IPS-18a (cell line): ENCODE measurements at regions not wholly inside any gene's neighbourhood (a gene's known extent, or its start where the extent isn't known, plus 50 kb on each side); places are given as distances from the start of the nearest gene placed in this dataset.

Experiments
- H3K27ac ChIP-seq: one replicate; pipeline ENCODE4 v1.5.1; 2013; ENCODE audit warnings: low read length
- H3K27me3 ChIP-seq: one replicate; pipeline ENCODE4 v1.6.1; 2013; ENCODE audit warnings: mild to moderate bottlenecking, low read length; ENCODE audit not compliant: control insufficient read depth, insufficient read depth
- H3K36me3 ChIP-seq: one replicate; pipeline ENCODE4 v1.6.1; 2013; ENCODE audit warnings: low read depth, low read length; ENCODE audit not compliant: control insufficient read depth
- H3K4me1 ChIP-seq: one replicate; pipeline ENCODE4 v1.6.1; 2013; ENCODE audit warnings: low read depth, low read length; ENCODE audit not compliant: control insufficient read depth
- H3K4me3 ChIP-seq: one replicate; pipeline ENCODE4 v1.5.1; 2013; ENCODE audit warnings: low read length
- H3K9ac ChIP-seq: one replicate; pipeline ENCODE4 v1.6.1; 2013; ENCODE audit warnings: mild to moderate bottlenecking, low read length, moderate library complexity
- H3K9me3 ChIP-seq: one replicate; pipeline ENCODE4 v1.6.1; 2013; ENCODE audit warnings: low read depth, low read length; ENCODE audit not compliant: control insufficient read depth

DNA sequence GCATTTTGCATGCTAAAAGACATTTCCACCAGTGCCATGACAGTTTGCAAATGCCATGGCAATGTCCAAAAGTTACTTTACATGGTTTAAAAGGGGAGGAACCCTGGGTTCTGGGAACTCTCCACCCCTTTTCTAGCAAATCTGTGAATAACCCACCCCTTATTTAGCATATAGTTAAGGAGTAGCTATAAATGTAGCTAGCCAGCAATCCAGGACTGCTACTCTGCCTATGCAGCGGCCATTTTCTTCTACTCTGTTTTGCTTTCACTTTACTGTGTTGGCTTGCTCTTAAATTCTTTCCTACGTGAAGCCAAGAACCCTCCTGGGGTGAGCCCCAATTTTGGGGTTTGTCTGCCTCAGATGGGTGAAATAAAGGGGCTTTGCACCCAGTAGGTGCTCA lies 141.0 kb downstream of the PTPN11 start:
- no peaks in the 10 kb centered on the region for H3K4me1 ChIP-seq
- H3K36me3 ChIP-seq = no peaks in the 10 kb centered on the region
- H3K27me3 ChIP-seq = no peaks in the 10 kb centered on the region
- H3K9me3 ChIP-seq = no peaks in the 10 kb centered on the region
- no peak overlapping the region for H3K4me3 ChIP-seq
- no peak overlapping the region for H3K9ac ChIP-seq
- no peak overlapping the region for H3K27ac ChIP-seq

DNA sequence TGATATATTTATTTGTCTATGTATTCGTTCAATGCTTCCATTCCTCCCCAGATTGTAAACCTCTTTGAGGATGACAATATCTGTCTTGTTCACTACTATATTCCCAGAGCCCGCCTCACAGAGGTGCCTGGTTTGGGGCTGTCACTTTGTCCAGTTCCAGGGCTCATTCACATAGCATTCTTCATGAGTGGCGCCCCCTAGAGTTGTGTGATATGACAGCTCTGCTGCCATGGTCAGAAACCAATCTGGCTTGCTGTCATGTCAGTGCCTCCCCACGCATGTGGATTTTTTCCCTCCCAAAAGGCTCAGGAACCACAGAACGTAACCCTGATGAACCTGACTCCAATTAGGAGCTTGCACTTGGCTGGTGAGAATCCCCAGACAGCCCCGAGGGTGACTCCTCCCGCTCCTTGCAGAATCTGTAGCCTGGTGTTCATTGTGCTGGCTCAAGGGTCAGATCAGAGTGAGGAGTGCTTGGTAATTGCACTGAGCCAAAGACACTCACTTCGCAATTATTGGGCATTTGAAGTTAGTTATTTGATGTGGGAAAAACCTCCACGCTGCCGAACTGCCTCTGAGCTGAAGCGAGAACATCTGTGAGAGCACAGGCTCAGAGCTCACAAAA lies 145.5 kb downstream of the PTPN11 start:
- H3K27me3 ChIP-seq = no peaks in the 10 kb centered on the region
- H3K4me3 ChIP-seq = no peak overlapping the region
- no peaks in the 10 kb centered on the region for H3K36me3 ChIP-seq
- no peak overlapping the region for H3K9ac ChIP-seq
- no peaks in the 10 kb centered on the region for H3K4me1 ChIP-seq
- H3K9me3 ChIP-seq = no peaks in the 10 kb centered on the region
- H3K27ac ChIP-seq = no peak overlapping the region

DNA sequence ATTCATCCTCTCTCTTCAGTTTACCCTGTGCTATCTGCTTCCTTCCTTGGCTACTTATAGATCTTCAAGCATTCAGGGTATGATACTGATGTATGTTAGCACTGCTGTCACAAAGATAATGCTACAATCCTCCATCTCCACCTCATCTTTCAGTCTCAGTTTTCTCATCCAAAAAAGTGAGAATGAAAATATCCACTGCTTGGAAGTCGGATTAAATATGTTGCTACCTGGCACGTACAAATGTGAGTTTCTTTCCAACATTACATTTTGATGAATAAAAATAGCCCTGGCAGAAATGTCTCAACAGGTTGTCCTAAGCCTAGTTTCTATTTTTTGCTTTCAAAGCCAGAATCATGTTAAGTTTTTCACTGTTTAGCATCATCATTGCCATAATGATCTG lies 149.9 kb downstream of the PTPN11 start:
- Histone ChIP-seq H3K4me1 (no peaks in the 10 kb centered on the region), H3K27me3 (peaks cover 11% of the 10 kb centered on the region), H3K36me3 (no peaks in the 10 kb centered on the region), H3K9me3 (no peaks in the 10 kb centered on the region), H3K9ac (no peak overlapping the region), H3K27ac (no peak overlapping the region), H3K4me3 (no peak overlapping the region)

DNA sequence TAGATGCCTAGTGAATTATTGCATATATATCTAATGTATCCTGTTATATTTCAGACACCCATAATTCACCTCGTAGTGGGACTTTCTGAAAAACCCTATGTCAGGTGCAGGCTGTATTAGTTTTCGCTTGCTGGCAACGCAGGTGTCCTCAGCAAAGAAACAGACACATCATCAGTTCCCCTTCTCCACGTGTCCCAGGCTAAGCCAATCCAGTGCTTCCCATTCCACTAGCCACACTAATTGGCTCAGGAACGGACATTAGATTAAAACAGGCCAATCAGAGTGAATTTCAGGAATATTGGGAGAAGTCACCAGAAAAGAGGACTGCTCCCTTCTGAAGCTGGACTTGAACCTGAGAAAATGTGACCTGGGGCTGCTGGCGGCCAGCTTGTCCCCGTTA lies 151.3 kb downstream of the PTPN11 start:
- H3K9ac ChIP-seq = no peak overlapping the region
- peaks cover 26% of the 10 kb centered on the region for H3K27me3 ChIP-seq

DNA sequence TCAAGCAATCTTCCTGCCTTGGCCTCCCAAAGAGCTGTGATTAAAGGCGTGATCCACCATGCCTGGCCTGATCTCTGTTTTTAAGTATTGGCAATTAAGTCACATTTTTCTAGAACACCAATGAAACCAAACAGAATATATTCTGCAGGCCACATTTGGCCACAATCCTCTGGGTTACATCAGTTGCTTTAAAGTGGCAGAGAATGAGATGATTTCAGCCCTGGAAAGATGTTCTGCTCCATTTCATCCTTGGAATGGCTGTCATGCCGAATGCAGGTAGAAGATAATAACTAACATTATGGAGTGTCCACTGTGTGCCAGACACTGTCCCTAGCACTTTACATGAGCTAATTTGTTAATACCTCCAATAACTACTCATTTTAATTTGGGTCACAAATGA lies 154.4 kb downstream of the PTPN11 start:
- Histone ChIP-seq H3K9ac (no peak overlapping the region), H3K4me3 (no peak overlapping the region), H3K27me3 (peaks cover 49% of the 10 kb centered on the region), H3K36me3 (no peaks in the 10 kb centered on the region), H3K9me3 (no peaks in the 10 kb centered on the region), H3K27ac (no peak overlapping the region), H3K4me1 (peaks cover 14% of the 10 kb centered on the region)

More for the DNA sequence above, 151.3 kb downstream of the PTPN11 start:
- H3K27ac ChIP-seq = no peak overlapping the region
- no peaks in the 10 kb centered on the region for H3K36me3 ChIP-seq
- H3K4me1 ChIP-seq = no peaks in the 10 kb centered on the region
- H3K4me3 ChIP-seq = no peak overlapping the region
- no peaks in the 10 kb centered on the region for H3K9me3 ChIP-seq

DNA sequence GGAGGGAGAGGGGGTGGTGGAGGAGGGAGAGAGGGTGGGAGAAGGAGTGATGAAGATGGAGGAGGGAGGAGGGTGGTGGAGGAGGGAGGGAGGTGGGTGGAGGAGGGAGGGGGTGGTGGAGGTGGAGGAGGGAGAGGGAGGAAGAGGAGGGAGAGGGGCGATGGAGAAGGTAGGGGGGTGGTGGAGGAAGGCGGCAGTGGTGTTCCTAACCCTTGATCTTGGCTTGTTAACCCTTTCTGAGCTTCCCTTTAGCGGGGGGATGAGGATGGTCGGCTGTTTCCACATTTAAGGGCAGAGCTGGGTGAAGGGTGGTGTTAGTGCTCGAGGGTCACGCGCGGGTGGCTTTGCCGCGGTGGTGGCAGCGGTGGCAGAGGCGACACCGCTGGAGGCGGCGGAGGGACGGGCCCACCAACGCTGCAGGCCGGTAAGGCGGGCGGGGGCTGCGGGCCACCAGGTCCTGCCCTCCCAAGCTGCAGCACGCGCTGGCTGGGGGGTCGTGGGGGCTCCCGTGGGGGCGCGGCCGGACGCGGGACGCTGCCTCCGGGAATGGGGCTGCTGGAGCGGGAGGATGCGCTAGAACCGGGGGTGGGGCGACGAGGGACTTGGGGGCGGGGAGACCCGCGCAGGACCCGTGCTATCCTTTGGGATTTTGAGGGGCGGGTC lies 156.3 kb downstream of the PTPN11 start:
- peaks cover 67% of the 10 kb centered on the region for H3K27me3 ChIP-seq
- H3K9me3 ChIP-seq = no peaks in the 10 kb centered on the region
- H3K36me3 ChIP-seq = no peaks in the 10 kb centered on the region
- peak overlapping the region; percentile 52 for H3K4me3 ChIP-seq
- H3K9ac ChIP-seq = no peak overlapping the region
- peaks cover 18% of the 10 kb centered on the region for H3K4me1 ChIP-seq
- no peak overlapping the region for H3K27ac ChIP-seq

DNA sequence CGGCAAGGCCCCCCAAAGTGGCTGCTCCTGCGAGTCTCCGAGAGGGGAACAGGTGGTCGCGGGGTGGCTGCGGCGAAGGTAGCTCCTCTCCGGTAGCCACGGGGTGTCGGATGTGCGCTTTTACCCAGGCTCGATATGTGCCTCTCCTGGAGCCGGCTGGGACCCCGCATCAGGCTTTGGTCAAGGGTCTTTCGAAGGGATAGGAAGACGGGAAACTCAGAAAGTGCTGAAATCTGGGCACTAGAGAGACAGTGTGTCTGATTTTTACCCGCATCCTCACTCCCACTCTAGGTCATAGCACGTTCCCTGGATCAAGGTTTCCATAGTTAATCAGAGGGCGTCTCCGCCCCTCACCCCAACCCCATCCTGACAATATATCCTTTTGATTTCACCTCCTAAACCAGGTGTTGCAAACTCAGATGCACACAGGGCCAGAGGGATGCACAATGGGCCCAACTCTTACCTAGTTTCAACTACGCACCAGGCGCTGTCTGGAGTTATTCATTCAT lies 156.9 kb downstream of the PTPN11 start:
- H3K9me3 ChIP-seq = no peaks in the 10 kb centered on the region

DNA sequence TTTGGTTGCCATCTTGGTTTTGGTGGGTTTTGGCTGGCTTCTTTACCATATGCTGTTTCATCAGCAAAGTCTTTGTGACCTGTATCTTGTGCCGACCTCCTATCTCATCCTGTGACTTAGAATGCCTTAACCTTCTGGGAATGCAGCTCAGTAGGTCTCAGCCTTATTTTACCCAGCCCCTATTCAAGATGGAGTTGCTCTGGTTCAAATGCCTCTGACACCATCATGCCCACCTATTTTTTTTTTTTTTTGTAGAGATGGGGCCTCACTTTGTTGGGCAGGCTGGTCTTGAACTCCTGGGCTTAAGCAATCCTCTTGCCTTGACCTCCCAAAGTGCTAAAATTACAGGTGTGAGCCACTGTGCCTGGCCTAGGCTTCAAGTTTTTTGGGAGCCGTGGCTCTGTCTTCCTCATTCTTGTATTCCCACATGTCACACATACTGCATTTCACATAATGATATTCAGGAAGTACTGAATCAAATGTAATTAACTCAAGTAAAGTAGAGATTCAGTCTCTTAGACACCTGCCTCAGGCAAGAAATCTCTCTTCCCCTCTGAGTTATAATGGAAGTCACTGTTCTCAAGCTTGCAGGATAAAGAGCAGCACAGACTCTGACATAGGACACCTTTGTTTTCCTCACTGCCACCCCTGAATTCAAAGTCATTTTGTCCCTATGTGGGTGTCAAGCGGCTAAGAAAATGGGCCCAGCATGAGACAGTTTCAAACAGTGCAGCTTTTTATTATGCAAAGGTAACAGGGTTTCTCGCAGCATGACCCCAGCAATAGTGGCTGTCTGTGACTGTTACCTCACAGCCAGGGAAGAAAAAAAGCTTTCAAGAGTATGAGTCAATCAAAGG lies 159.0 kb downstream of the PTPN11 start:
- Histone ChIP-seq H3K27me3 (peaks cover 86% of the 10 kb centered on the region), H3K9ac (no peak overlapping the region), H3K27ac (no peak overlapping the region), H3K36me3 (no peaks in the 10 kb centered on the region), H3K4me3 (no peak overlapping the region), H3K4me1 (peaks cover 18% of the 10 kb centered on the region), H3K9me3 (no peaks in the 10 kb centered on the region)

More for the DNA sequence above, 156.9 kb downstream of the PTPN11 start:
- Histone ChIP-seq H3K4me1 (peaks cover 18% of the 10 kb centered on the region), H3K27me3 (peaks cover 71% of the 10 kb centered on the region), H3K9ac (no peak overlapping the region), H3K36me3 (no peaks in the 10 kb centered on the region), H3K27ac (no peak overlapping the region), H3K4me3 (peak overlapping the region; percentile 52)

DNA sequence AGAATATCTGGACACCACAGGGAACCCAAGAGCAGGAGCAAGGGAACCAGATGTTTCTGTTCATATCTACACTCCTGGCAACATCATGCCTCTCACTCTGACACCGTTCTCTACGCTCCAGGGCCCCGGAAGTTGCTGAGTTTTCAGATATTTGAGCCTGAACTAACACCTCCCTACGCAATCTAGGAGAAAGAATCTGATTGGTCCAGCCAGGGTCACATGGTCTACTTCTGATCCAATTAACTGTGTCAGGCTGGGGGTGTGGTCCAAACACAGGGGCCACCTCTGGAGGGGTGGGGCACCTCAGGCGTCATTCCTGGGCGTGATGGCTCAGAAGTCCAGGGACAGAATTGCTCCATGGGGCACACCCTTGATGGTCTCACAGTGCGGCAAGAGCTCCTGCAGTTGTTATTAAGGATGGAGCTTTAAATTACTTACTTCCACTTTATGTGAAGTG lies 165.5 kb downstream of the PTPN11 start:
- Histone ChIP-seq H3K4me3 (no peak overlapping the region), H3K4me1 (peaks cover 4% of the 10 kb centered on the region), H3K27ac (no peak overlapping the region), H3K9ac (no peak overlapping the region), H3K9me3 (no peaks in the 10 kb centered on the region), H3K27me3 (peaks cover 90% of the 10 kb centered on the region), H3K36me3 (no peaks in the 10 kb centered on the region)

DNA sequence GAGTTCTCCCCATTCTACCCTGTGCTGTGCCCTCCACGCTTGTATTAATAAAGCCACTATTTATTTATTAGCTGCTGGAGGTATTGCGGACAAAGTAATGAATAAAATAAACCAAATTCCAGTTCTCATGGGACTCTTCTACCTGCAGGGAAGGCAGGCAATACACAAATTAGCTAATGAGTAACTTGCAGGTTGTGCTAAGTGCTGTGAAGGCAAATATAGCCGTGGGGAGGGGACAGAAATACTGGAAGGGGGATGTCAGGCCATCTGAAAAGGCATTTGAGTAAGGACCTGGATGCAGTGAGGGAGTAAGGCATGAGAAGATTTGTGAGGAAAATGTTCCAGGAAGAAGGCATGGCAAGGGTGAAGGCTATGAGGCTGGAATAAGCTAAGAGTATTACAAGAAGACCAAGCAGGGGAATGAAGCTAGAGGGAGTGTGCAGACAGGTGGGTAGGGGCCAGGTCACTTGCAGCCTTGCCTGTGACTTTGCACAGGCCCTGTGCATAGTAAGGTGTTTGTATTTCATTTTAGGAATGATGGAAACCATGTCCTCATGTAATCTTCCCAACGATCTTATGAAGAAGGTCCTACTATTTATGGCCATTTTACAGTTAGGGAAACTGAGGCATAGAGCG lies 167.5 kb downstream of the PTPN11 start:
- Histone ChIP-seq H3K27ac (no peak overlapping the region), H3K9me3 (no peaks in the 10 kb centered on the region), H3K4me3 (no peak overlapping the region), H3K27me3 (peaks cover 91% of the 10 kb centered on the region), H3K4me1 (peaks cover 4% of the 10 kb centered on the region), H3K36me3 (no peaks in the 10 kb centered on the region), H3K9ac (no peak overlapping the region)

DNA sequence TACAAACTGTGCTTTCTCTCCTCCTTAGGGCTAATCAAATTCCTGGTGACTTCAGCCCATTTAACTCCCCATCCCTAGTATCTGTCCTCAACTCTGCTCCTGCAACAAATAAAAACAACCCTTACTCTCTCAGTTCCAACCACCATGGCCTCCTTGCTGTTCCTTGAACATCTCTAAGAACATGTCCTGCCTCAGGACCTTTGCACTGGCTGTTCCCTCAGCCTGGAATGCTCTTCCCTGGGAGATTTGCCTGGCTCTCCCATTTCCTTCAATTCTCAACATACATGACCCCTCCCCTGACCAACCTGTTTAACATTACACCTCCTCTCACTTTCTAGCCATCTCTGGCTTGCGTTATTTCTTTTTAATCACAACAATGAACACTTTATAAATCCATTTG lies 170.5 kb downstream of the PTPN11 start:
- Histone ChIP-seq H3K27ac (no peak overlapping the region), H3K9ac (no peak overlapping the region), H3K4me3 (no peak overlapping the region), H3K9me3 (no peaks in the 10 kb centered on the region), H3K27me3 (peaks cover 98% of the 10 kb centered on the region), H3K36me3 (no peaks in the 10 kb centered on the region), H3K4me1 (no peaks in the 10 kb centered on the region)
